ENCODE measurements at regions not wholly inside any gene's neighbourhood (a gene's known extent, or its start where the extent isn't known, plus 50 kb on each side); places are given as distances from the start of the nearest gene placed in this dataset.

GRCh38 chr3:65226287-65226686 is 538.5 kb upstream of the ADAMTS9 start:
- no peaks in the 10 kb centered on the region for H3K36me3 ChIP-seq
- H3K27ac ChIP-seq (replicated peaks in 1 of 4): no peak overlapping the region
- no peak overlapping the region for H3K4me3 ChIP-seq
- H3K4me1 ChIP-seq: no peaks in the 10 kb centered on the region
- H3K27me3 ChIP-seq: no peaks in the 10 kb centered on the region
- WGBS: 74% methylated on average over 1 of the region's 1 CpG
- no peaks in the 10 kb centered on the region for H3K9me3 ChIP-seq
- DNase-seq (ENCODE audit: extremely low spot score): no peak
- intact Hi-C loops (cut with DNase I): no loop called here
- TF ChIP-seq CTCF (IDR thresholded peaks at IDR 0.05) (no peak), POLR2A (IDR thresholded peaks at IDR 0.05; ENCODE audit: low read depth) (no peak), EP300 (IDR thresholded peaks at IDR 0.05) (no peak), POLR2AphosphoS5 (IDR thresholded peaks at IDR 0.05) (no peak)

- no peak overlapping the region for H3K27ac ChIP-seq (replicated peaks in 1 of 4)
Measured at GRCh38 chr3:65210026-65210814, 522.4 kb upstream of the ADAMTS9 start.

GRCh38 chr3:65202395-65202794 is 514.6 kb upstream of the ADAMTS9 start:
- DNase-seq (ENCODE audit: extremely low spot score): no peak
- Histone ChIP-seq H3K4me1 (no peaks in the 10 kb centered on the region), H3K36me3 (no peaks in the 10 kb centered on the region), H3K9me3 (peaks cover 0 to 5% (median 2%) of the 10 kb centered on the region in 4 donors), H3K4me3 (no peak overlapping the region), H3K27me3 (no peaks in the 10 kb centered on the region), H3K27ac (replicated peaks in 1 of 4) (no peak overlapping the region)
- no peak for TF ChIP-seq POLR2A (IDR thresholded peaks at IDR 0.05; ENCODE audit: low read depth)
- no peak for TF ChIP-seq EP300 (IDR thresholded peaks at IDR 0.05)
- TF ChIP-seq CTCF (IDR thresholded peaks at IDR 0.05): no peak
- TF ChIP-seq POLR2AphosphoS5 (IDR thresholded peaks at IDR 0.05): no peak
- intact Hi-C loops (cut with DNase I): no loop called here
- 82% methylated on average over 2 of the region's 2 CpGs for WGBS

More at GRCh38 chr3:65210026-65210814, 522.4 kb upstream of the ADAMTS9 start:
- intact Hi-C loops (cut with DNase I): no loop called here
- Histone ChIP-seq H3K4me1 (no peaks in the 10 kb centered on the region), H3K36me3 (no peaks in the 10 kb centered on the region), H3K4me3 (no peak overlapping the region), H3K9me3 (peaks cover 0 to 5% (median 2%) of the 10 kb centered on the region in 4 donors), H3K27me3 (no peaks in the 10 kb centered on the region)
- DNase-seq (ENCODE audit: extremely low spot score): no peak
- 42% methylated on average over 1 of the region's 1 CpG for WGBS
- TF ChIP-seq POLR2A (IDR thresholded peaks at IDR 0.05; ENCODE audit: low read depth) (no peak), CTCF (IDR thresholded peaks at IDR 0.05) (no peak), POLR2AphosphoS5 (IDR thresholded peaks at IDR 0.05) (no peak), EP300 (IDR thresholded peaks at IDR 0.05) (no peak)

GRCh38 chr3:65201926-65202325 is 514.1 kb upstream of the ADAMTS9 start:
- Histone ChIP-seq H3K36me3 (no peaks in the 10 kb centered on the region), H3K4me3 (no peak overlapping the region), H3K9me3 (peaks cover 0 to 5% (median 2%) of the 10 kb centered on the region in 4 donors), H3K27ac (replicated peaks in 1 of 4) (no peak overlapping the region), H3K4me1 (no peaks in the 10 kb centered on the region), H3K27me3 (no peaks in the 10 kb centered on the region)
- 63% methylated on average over 2 of the region's 2 CpGs for WGBS
- no peak for DNase-seq (ENCODE audit: extremely low spot score)
- intact Hi-C loops (cut with DNase I): no loop called here
- TF ChIP-seq EP300 (IDR thresholded peaks at IDR 0.05): no peak
- TF ChIP-seq POLR2A (IDR thresholded peaks at IDR 0.05; ENCODE audit: low read depth): no peak
- TF ChIP-seq CTCF (IDR thresholded peaks at IDR 0.05): no peak
- no peak for TF ChIP-seq POLR2AphosphoS5 (IDR thresholded peaks at IDR 0.05)
